Activated naive CD4-positive, alpha-beta T cell (primary cell): ENCODE measurements at regions not wholly inside any gene's neighbourhood (a gene's known extent, or its start where the extent isn't known, plus 50 kb on each side); places are given as distances from the start of the nearest gene placed in this dataset.

Source experiments
- DNase-seq, 4 experiments: peaks; one replicate each; lab custom pipeline; 2025; lab: John Stamatoyannopoulos, UW

DNA sequence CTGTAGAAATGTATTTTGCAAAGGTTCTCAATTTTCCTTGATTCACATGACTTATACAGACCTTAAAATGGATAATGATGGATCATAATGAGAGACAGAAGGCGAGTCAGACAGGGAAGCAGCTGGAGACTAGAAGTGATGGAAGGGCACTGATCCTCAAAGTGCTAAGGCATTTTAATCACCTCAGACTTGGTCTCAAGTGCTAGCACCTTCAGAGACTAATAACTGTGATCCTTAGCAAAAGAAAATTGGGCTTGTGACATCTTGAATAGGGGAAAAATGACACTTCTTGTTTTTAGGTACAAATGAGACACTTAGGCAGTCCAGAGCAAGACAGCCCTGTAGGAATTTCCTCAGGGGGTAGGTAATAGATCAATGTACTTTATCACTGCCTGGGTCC lies 1011.7 kb downstream of the SQOR start:
- DNase-seq = no peak

DNA sequence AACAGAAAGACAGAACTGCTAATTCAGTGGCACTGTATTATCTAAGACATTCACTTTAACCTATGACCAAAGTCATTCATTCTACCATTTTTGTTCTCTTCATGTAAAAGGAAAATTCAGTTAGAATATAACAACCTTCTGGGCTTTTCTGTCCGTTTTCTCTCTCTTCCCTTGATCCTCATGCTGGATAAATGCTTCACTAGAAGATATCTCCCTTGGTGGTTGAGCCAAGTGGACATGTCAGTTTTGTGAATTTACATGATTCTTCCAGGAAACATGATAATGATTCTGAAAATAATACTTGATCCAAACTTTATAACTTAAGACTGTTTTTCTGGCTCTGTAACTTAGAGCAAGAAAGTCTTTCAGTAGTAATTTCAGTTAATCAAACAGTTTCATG lies 1012.2 kb downstream of the SQOR start:
- no peak for DNase-seq

DNA sequence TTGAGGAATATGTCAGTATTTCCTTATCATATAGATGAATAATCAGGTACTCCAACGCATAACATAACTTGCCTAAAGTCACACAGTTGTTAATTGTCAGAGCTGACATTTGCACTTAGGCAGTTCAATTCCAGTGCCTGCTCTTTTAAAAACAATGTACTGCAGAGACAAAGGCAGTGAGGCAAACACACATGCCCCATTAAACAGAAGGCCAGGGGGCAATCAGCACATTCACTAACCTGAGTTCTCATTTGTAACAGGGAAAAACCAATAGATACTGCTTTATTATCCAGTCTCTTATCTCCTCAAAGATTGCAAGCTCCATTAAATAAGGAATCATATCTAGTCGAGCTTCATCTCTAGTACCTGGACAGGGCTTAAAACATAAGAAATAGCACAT lies 1017.4 kb downstream of the SQOR start:
- DNase-seq = no peak

GRCh38 chr15:46654993-46655392 lies 1020.2 kb downstream of the SQOR start:
- no peak for DNase-seq

DNA sequence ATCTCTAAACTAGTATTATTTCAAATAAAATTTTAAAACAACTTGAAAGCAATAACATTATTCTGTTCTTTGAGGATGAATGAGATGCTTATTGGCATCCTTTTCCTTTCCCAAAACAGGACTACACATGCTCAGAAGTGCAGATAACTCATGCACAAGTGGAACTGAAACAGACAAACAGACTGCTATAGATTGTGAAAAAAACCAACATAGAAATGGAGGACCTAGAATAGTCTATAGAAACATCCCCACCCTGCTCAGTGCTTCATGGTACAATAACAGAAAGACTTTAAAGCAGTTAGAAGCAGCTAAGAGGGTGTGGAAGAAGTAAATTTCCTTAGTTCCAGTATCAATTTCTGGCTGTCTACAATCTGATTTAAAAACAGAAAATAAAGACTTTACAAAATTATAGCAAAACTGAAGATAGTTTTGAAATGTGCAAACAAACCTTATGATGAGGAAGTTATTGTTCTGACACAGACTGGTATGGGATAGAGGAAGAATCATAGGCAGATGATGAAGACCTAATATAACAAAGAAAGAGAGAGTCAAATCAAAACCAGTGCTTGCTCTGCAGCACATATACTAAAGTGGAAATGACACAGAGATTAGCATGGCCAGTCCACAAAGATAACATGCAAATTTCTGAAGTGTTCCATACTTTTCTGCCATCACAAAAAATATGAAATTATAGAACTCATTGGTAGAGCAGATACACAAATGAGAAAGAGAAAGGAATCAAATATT lies 1025.4 kb downstream of the SQOR start:
- no peak for DNase-seq

DNA sequence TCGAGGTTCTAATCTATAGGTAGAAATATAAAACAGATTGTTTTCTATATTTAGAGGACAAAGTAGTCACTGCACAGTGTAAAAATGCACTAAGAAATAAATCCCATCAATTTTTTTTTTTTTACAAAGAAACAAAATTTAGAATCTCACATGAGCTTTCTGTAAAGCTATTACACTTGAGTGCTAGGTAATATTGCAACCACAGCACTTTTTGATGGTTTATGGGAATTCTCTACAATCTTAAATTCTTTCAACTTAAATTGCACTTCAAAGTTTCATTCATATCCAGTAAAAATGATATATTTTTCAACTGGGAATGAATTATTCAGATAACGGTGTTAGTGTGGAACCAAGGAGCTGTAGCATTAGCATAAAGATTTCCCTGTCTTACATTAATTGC lies 1035.4 kb downstream of the SQOR start:
- no peak for DNase-seq

DNA sequence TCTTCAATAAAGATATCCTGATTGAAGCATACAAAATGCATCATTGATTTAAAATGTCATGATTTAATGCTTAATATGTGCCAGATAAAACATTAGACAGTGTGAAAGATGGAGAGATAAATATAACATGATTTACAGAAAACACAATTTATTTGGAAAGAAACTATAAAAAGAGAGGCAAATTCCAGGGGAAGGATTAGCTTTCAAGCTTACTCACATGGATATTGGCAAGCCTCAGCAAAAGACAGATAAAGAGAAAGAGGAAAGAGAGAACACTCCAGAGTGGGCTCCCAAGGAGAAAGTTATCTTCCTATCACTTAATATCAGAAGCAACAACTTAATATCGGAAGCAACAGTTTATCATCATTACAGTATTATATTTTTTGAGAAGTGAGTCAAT lies 1036.5 kb downstream of the SQOR start:
- no peak for DNase-seq

- no peak for DNase-seq
These were observed 1037.2 kb downstream of the SQOR start for GRCh38 chr15:46672041-46672440.

- no peak for DNase-seq
These were observed 1040.8 kb upstream of the SEMA6D start for GRCh38 chr15:46676233-46677206.

GRCh38 chr15:46677491-46677890 lies 1039.8 kb upstream of the SEMA6D start:
- no peak for DNase-seq

DNA sequence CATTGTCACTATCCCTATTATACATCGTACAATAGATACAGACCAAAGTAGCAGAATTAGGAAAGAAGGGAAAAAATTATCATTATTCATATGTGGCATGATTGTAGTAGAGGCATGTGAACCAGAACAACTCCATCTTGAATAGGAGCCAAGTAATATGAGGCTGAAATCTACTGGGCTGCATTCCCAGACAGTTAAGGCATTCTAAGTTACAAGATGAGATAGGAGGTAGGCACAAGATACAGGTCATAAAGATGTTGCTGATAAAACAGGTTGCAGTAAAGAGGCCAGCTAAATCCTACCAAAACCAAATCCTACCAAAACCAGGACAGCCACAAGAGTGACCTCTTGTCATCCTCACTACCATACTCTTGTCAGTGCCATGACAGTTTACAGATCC lies 1035.4 kb upstream of the SEMA6D start:
- no peak for DNase-seq

GRCh38 chr15:46682969-46683791 lies 1034.1 kb upstream of the SEMA6D start:
- no peak for DNase-seq

- DNase-seq = no peak
These were observed 1032.2 kb upstream of the SEMA6D start for GRCh38 chr15:46685096-46685495.

DNA sequence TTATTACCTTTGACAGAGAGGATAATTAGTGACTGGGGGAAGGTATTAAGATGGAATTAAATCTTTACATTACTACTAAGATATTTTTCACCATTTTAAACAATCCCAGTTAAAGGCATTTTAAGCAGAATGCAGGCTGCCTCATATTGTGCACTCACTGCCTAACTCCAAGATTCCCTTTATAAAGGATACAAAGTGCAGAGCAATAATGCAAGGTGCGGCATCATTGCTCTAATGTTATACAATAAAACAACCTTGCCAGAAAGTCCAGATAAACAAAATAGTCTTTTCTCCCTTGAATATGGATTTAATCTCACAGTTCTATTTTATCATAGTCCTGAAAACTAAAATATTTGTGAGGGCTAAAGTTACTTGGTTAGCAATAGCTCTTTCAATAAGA lies 1031.6 kb upstream of the SEMA6D start:
- DNase-seq = no peak

GRCh38 chr15:46696281-46696680 lies 1021.0 kb upstream of the SEMA6D start:
- DNase-seq = no peak

GRCh38 chr15:46701346-46701745 lies 1016.0 kb upstream of the SEMA6D start:
- DNase-seq = no peak

- no peak for DNase-seq
These were observed 1015.4 kb upstream of the SEMA6D start for GRCh38 chr15:46701896-46702295.

GRCh38 chr15:46703020-46703861 lies 1014.1 kb upstream of the SEMA6D start:
- DNase-seq = no peak

DNA sequence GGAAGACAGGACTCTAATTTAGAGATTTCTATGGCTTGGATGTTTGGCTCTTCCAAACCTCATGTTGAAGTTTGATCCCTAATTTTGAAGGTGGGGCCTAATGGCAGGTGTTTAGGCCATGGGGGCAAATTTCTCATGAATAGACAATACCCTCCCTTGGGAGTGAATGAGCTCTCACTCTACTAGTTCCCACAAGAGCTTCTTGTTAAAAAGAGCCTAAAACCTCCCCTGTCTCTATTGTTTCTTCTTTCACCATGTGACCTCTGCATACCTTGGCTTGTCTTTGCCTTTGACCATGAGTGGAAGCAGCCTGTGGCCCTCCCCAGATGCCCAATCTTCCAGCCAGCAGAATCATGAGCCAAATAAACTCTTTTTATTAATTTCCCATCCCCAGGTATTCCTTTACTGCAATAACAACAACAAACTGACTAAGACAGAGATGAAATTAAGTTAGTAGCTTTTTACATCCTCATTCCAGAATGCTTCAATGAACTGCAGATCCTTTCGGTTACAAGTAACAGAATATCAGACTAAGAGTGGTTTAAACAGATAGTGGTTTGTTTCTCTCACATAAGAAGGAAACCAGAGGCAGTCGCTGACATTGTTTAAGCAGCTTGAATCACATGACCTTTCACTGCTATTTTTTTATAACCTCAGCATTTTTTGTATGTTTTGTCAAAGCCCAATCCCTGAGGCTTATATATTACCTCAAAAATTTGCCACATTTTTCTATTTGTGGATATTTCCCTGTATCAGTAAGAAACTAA lies 1013.3 kb upstream of the SEMA6D start:
- no peak for DNase-seq

DNA sequence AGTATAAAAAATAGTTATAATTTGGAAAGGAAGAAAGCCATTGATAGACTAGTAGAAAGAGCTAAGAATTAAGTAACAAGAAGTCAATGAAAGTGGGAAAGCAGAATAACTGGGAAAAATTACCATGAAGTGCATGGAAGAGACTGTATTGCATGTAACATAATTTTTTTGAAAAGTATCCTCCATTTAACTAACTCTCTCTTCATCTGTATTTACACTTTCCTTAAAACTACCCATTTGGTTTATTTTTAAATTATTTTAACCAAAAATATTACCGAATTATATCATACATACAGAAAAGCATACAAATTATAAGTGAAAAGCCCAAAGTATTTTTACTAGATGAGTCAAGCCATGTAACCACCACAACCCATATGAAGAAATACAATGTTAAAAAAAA lies 1009.9 kb upstream of the SEMA6D start:
- DNase-seq = no peak

DNA sequence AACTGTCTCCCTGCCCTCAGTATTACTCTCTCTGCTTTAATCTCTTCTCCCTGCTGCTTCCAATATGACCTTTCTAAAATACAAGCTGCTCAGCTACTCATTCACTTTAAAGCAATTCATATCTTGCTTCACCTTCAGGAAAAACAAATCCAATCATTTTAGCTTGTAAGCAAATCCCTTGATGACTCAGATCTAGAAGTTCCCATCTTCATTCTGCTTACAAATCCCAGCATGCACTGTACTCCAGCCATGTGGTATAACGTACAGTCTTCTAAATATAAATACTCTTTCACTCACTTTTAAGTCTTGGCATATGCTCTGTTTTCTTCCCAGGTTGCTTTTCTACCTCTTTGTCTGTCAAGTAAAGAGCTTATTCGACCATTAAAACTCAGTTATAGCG lies 1009.1 kb upstream of the SEMA6D start:
- no peak for DNase-seq
